BE2C (cell line): ENCODE measurements at regions not wholly inside any gene's neighbourhood (a gene's known extent, or its start where the extent isn't known, plus 50 kb on each side); places are given as distances from the start of the nearest gene placed in this dataset.

Experiments
- DNase-seq: peaks from one replicate; pipeline ENCODE4 v3.0.0-alpha.2; 2020
- H3K27me3 ChIP-seq: fragments of 250-450 bp; sonication (Bioruptor Pico); 2 replicates; pipeline ENCODE4 v1.5.1; 2020; ENCODE audit warnings: mild to moderate bottlenecking
- H3K36me3 ChIP-seq: fragments of 250-450 bp; sonication (Bioruptor Pico); 2 replicates; pipeline ENCODE4 v1.5.1; 2020; ENCODE audit warnings: mild to moderate bottlenecking
- H3K4me1 ChIP-seq: fragments of 250-450 bp; sonication (Bioruptor Pico); 2 replicates; pipeline ENCODE4 v1.5.1; 2020
- H3K4me3 ChIP-seq: 2 replicates; pipeline ENCODE4 v1.5.1; 2011; ENCODE audit warnings: low read depth, low read length
- H3K9me3 ChIP-seq: fragments of 250-450 bp; sonication (Bioruptor Pico); 2 replicates; pipeline ENCODE4 v1.5.1; 2020
- TF ChIP-seq, protein P1 (sequence below): IDR thresholded peaks from 2 replicates; pipeline ENCODE4 v1.5.1; 2012; ENCODE audit warnings: mild to moderate bottlenecking, low read depth, low read length

DNA sequence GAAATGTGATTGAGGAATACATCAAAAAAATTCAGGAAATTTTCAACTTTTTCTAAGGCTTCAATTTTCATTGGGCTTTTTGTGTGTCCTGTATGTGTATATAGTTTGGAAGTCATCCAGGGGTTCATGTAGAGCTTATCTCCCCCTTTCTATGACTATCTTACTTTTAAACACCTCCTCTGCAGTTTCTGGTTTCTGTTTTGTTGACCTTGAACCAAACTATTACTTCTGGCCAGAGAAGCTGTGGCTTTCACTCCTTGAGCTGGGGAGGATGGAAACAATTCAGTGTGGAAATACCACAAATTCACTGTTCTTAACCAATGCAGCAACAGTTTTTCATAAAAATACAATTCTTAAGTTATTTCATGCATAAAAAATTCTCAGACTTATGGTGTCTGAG is 613.2 kb upstream of the SEL1L start:
- no peaks in the 10 kb centered on the region for H3K27me3 ChIP-seq
- no peaks in the 10 kb centered on the region; the same call in 1 of the 2 replicates for H3K9me3 ChIP-seq
- no peak for DNase-seq
- H3K36me3 ChIP-seq: no peaks in the 10 kb centered on the region
- H3K4me1 ChIP-seq: no peaks in the 10 kb centered on the region
- no peak overlapping the region for H3K4me3 ChIP-seq
- TF ChIP-seq, protein P1, sequence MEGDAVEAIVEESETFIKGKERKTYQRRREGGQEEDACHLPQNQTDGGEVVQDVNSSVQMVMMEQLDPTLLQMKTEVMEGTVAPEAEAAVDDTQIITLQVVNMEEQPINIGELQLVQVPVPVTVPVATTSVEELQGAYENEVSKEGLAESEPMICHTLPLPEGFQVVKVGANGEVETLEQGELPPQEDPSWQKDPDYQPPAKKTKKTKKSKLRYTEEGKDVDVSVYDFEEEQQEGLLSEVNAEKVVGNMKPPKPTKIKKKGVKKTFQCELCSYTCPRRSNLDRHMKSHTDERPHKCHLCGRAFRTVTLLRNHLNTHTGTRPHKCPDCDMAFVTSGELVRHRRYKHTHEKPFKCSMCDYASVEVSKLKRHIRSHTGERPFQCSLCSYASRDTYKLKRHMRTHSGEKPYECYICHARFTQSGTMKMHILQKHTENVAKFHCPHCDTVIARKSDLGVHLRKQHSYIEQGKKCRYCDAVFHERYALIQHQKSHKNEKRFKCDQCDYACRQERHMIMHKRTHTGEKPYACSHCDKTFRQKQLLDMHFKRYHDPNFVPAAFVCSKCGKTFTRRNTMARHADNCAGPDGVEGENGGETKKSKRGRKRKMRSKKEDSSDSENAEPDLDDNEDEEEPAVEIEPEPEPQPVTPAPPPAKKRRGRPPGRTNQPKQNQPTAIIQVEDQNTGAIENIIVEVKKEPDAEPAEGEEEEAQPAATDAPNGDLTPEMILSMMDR: no peak

DNA sequence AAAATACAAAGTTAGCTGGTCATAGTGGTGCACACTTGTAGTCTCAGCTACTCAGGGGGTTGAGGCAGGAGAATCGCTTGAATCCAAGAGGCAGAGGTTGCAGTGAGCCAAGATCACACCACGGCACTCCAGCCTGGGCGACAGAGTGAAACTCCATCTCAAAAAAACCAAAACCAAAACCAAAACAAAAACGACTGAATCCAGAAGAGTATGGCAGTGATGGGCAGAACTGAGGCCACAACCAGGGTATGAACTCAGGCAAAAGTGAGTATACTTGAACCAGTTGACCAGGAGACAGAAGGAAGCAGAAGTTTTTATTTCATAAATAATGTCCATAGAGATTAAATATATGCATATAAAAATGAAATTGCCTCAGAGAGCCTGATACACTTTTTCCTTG is 620.0 kb upstream of the SEL1L start:
- H3K36me3 ChIP-seq: no peaks in the 10 kb centered on the region
- H3K4me3 ChIP-seq: no peak overlapping the region
- no peaks in the 10 kb centered on the region for H3K27me3 ChIP-seq
- H3K4me1 ChIP-seq: no peaks in the 10 kb centered on the region
- H3K9me3 ChIP-seq: no peaks in the 10 kb centered on the region
- TF ChIP-seq, protein P1: no peak
- no peak for DNase-seq

DNA sequence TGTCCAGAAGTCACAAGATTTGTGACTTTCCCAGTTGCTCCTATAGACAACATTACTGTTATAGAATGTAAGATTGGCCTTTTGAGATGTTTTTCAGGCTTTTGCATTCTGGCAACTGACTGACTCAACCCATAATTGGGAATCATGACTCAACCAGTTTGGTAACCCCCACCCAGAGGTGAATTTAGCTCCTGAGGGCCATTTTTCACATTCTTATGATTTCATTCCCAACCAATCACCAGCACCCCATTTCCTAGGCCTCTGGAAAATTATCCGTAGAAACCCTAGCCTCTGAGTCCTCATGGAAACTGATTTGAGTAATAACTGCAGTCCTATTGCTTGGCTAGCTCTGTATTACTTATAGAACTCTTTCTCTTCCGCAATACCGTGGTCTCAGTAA is 626.0 kb upstream of the SEL1L start:
- no peak for DNase-seq
- Histone ChIP-seq H3K4me1 (no peaks in the 10 kb centered on the region), H3K27me3 (no peaks in the 10 kb centered on the region), H3K36me3 (no peaks in the 10 kb centered on the region), H3K4me3 (no peak overlapping the region), H3K9me3 (0 out of 2 replicates have a peak, but pooled peaks cover 2% of the 10 kb centered on the region)
- TF ChIP-seq, protein P1: no peak

DNA sequence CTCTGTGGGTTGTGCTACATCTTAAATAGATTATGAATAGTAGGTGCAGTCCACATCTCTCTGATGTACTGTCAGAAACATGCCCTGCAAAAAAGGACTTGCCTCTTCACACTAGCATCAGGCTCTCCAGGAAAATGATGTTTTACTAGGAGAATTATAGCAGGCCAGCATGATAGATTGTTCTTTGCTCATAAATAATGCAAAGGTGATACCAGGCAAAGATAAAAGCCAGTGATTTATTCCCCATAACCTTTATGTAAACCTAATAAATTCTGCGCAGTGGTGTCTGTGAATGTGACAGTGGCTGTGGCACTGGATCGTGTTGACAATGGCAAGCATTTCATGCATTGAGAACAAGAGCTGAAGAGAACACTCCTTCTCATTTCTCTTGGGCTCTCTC is 646.5 kb upstream of the SEL1L start:
- DNase-seq: no peak
- H3K36me3 ChIP-seq: no peaks in the 10 kb centered on the region
- no peaks in the 10 kb centered on the region for H3K27me3 ChIP-seq
- H3K4me1 ChIP-seq: no peaks in the 10 kb centered on the region
- H3K9me3 ChIP-seq: no peaks in the 10 kb centered on the region
- TF ChIP-seq, protein P1: no peak
- H3K4me3 ChIP-seq: no peak overlapping the region

DNA sequence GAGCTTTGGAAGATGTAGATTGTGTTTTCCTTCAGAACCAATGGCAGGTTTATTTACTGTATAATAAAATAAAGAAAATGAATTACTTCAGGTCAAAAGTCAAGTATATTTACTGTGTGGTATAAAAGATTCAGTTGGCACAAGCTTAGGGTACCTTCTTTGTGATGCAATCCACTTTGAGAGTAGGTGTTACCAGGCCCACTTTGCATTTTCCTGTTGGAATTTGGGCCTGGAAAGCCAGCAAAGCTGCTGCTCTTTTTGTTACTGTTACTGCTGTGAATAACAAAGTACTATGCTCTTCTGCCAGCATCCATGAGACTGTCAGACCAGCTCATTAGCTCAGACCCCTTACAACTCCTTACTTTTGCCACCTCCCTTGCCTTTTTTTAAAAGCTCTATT is 649.0 kb upstream of the SEL1L start:
- Histone ChIP-seq H3K36me3 (no peaks in the 10 kb centered on the region), H3K4me1 (no peaks in the 10 kb centered on the region), H3K9me3 (no peaks in the 10 kb centered on the region), H3K4me3 (no peak overlapping the region), H3K27me3 (no peaks in the 10 kb centered on the region)
- TF ChIP-seq, protein P1: no peak
- no peak for DNase-seq

DNA sequence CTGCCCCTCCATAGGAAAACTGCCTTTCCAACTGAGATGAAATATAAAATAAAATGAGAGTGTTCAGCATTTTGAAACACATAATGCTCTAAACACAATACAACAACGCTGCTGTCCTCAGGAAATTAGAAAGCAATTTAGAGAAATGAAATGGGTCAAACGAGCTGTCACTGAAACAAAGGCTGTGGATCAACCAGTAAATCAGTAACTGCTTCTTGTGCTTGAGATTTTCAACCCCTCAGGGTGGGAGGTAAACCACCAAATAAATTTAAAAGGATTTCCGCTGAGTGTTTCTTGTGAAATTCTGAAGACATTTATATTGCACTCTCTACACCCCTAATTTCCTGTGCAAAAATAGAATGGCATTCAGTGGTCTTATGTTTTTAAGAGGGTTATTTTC is 657.1 kb upstream of the SEL1L start:
- no peak for DNase-seq
- Histone ChIP-seq H3K4me3 (no peak overlapping the region), H3K4me1 (no peaks in the 10 kb centered on the region), H3K9me3 (no peaks in the 10 kb centered on the region), H3K36me3 (no peaks in the 10 kb centered on the region), H3K27me3 (no peaks in the 10 kb centered on the region)
- TF ChIP-seq, protein P1: no peak
